Endodermal cell (in vitro differentiated cells): ENCODE measurements at regions not wholly inside any gene's neighbourhood (a gene's known extent, or its start where the extent isn't known, plus 50 kb on each side); places are given as distances from the start of the nearest gene placed in this dataset.

Source experiments
- DNase-seq: peaks from one replicate; pipeline ENCODE4 v3.0.0-alpha.2; 2017
- H3K27ac ChIP-seq: 2 replicates; pipeline ENCODE4 v1.5.1; 2013; ENCODE audit warnings: mild to moderate bottlenecking, low read depth, low read length, moderate library complexity
- H3K27me3 ChIP-seq: 2 replicates; pipeline ENCODE4 v1.6.1; 2013; ENCODE audit warnings: mild to moderate bottlenecking, low read length, moderate library complexity; ENCODE audit not compliant: insufficient read depth, control insufficient read depth, poor library complexity, severe bottlenecking
- H3K36me3 ChIP-seq: 2 replicates; pipeline ENCODE4 v1.7.0; 2013; ENCODE audit warnings: mild to moderate bottlenecking, low read length, moderate library complexity; ENCODE audit not compliant: control insufficient read depth, insufficient read depth
- H3K4me1 ChIP-seq: one replicate; pipeline ENCODE4 v1.7.0; 2013; ENCODE audit warnings: low read length; ENCODE audit not compliant: control insufficient read depth, insufficient read depth
- H3K4me3 ChIP-seq: 2 replicates; pipeline ENCODE4 v1.5.1; 2013; ENCODE audit warnings: mild to moderate bottlenecking, low read length, moderate library complexity
- H3K9ac ChIP-seq: 2 replicates; pipeline ENCODE4 v1.6.1; 2013; ENCODE audit warnings: mild to moderate bottlenecking, low read length, moderate library complexity; ENCODE audit not compliant: poor library complexity, severe bottlenecking; ENCODE audit errors: extremely low read depth
- H3K9me3 ChIP-seq: 2 replicates; pipeline ENCODE4 v1.6.1; 2013; ENCODE audit warnings: mild to moderate bottlenecking, low read length, moderate library complexity; ENCODE audit not compliant: control insufficient read depth
- H3K27ac Mint-ChIP-seq: 2 replicates; pipeline ENCODE4 v1.8.0; 2020; ENCODE audit warnings: mixed read lengths
- H3K27me3 Mint-ChIP-seq: 2 replicates; pipeline ENCODE4 v1.8.0; 2021; ENCODE audit warnings: mild to moderate bottlenecking, mixed read lengths; ENCODE audit not compliant: insufficient read depth
- H3K36me3 Mint-ChIP-seq: 2 replicates; pipeline ENCODE4 v1.8.0; 2020; ENCODE audit warnings: low read depth, mixed read lengths
- H3K4me1 Mint-ChIP-seq: 2 replicates; pipeline ENCODE4 v1.8.0; 2020; ENCODE audit warnings: mixed read lengths
- H3K4me3 Mint-ChIP-seq: 2 replicates; pipeline ENCODE4 v1.8.0; 2020; ENCODE audit warnings: mild to moderate bottlenecking, moderate library complexity, mixed read lengths
- H3K9me3 Mint-ChIP-seq: 2 replicates; pipeline ENCODE4 v1.8.0; 2020; ENCODE audit warnings: mild to moderate bottlenecking, mixed read lengths
- WGBS, 2 experiments: methylation state at CpG; one replicate each; pipeline versions ENCODE4 v1.1.5 to v1.1.7; 2013; ENCODE audit warnings: missing lambda C conversion rate in 2 of 2, mixed read lengths in 1 of 2; ENCODE audit not compliant: insufficient coverage in 1 of 2, insufficient read length in 1 of 2; 5-methylcytosine and 5-hydroxymethylcytosine counted together
- TF ChIP-seq, protein P1 (sequence below): fragments of 200-600 bp; sonication (generic); conservative IDR thresholded peaks from 2 replicates; pipeline ENCODE4 v1.5.0; 2021; ENCODE audit warnings: antibody characterized with exemption, mild to moderate bottlenecking

DNA sequence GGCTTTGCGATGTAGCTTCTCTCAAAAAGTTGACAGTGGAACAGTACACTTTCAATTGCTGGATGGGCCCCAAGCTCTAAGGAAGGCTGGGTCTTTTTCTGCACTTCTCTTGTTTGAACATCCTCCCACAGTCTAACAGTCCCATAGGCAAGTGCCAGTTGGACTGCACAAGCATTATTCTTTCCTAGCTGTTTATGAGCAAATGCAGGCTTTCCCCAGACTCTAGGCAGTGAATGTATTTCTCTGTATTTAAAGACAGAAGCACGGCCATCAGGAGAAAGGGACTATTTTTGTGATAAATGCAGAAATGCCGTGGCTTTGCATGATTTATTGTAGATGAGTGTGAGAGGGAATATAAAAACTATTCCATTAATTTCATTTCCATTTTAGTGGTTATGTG is 539.3 kb upstream of the LMCD1 start:
- Histone ChIP-seq H3K4me3 (no peak overlapping the region), H3K9ac (no peak overlapping the region), H3K36me3 (no peaks in the 10 kb centered on the region), H3K27me3 (no peaks in the 10 kb centered on the region), H3K4me1 (no peaks in the 10 kb centered on the region), H3K9me3 (peaks cover 4% of the 10 kb centered on the region), H3K27ac (no peak overlapping the region)
- no peak for DNase-seq
- H3K27ac Mint-ChIP-seq, result no peak overlapping the region
- H3K4me3 Mint-ChIP-seq, result no peak overlapping the region
- no peaks in the 10 kb centered on the region for H3K4me1 Mint-ChIP-seq
- no peaks in the 10 kb centered on the region for H3K36me3 Mint-ChIP-seq
- no peaks in the 10 kb centered on the region for H3K9me3 Mint-ChIP-seq
- no peaks in the 10 kb centered on the region for H3K27me3 Mint-ChIP-seq
- TF ChIP-seq, protein P1, sequence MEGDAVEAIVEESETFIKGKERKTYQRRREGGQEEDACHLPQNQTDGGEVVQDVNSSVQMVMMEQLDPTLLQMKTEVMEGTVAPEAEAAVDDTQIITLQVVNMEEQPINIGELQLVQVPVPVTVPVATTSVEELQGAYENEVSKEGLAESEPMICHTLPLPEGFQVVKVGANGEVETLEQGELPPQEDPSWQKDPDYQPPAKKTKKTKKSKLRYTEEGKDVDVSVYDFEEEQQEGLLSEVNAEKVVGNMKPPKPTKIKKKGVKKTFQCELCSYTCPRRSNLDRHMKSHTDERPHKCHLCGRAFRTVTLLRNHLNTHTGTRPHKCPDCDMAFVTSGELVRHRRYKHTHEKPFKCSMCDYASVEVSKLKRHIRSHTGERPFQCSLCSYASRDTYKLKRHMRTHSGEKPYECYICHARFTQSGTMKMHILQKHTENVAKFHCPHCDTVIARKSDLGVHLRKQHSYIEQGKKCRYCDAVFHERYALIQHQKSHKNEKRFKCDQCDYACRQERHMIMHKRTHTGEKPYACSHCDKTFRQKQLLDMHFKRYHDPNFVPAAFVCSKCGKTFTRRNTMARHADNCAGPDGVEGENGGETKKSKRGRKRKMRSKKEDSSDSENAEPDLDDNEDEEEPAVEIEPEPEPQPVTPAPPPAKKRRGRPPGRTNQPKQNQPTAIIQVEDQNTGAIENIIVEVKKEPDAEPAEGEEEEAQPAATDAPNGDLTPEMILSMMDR, result no peak
- WGBS, 2 experiments, result 95 to 100% methylated on average over 1 to 3 of the region's 3 CpGs

GRCh38 chr3:7964899-7965298 is 536.7 kb upstream of the LMCD1 start:
- H3K36me3 ChIP-seq, result no peaks in the 10 kb centered on the region
- H3K27me3 Mint-ChIP-seq, result no peaks in the 10 kb centered on the region
- no peaks in the 10 kb centered on the region for H3K27me3 ChIP-seq
- 92 to 100% methylated on average over 1 to 2 of the region's 2 CpGs for WGBS, 2 experiments
- TF ChIP-seq, protein P1, result peak; percentile 70
- H3K27ac ChIP-seq, result no peak overlapping the region
- H3K27ac Mint-ChIP-seq, result no peak overlapping the region
- H3K9ac ChIP-seq, result no peak overlapping the region
- H3K9me3 ChIP-seq, result peaks cover 4% of the 10 kb centered on the region
- no peak for DNase-seq
- no peaks in the 10 kb centered on the region for H3K9me3 Mint-ChIP-seq
- H3K4me1 ChIP-seq, result no peaks in the 10 kb centered on the region
- no peaks in the 10 kb centered on the region for H3K4me1 Mint-ChIP-seq
- H3K4me3 Mint-ChIP-seq, result no peak overlapping the region
- H3K4me3 ChIP-seq, result no peak overlapping the region
- H3K36me3 Mint-ChIP-seq, result no peaks in the 10 kb centered on the region

DNA sequence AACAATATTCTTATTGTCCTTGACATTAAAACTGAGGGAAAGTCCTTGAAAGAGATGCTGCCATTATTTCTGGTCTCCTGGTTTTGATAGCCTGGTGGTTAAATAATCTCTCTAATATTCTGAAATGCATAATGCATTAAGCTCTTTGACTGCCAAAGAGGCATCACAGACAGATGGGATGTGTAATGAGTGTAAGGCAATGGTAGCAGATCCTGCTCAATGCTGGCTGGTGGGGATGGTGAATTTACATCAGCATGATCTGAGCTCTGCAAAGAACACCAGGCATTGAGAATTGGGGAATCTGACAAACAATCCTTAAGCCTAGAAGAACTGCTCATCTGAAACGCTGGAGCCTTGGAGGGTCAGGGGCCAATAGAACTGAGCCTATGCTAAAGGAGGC is 528.6 kb upstream of the LMCD1 start:
- Mint-ChIP-seq H3K27ac (no peak overlapping the region), H3K4me1 (peaks cover 6% of the 10 kb centered on the region), H3K4me3 (no peak overlapping the region), H3K9me3 (no peaks in the 10 kb centered on the region), H3K36me3 (no peaks in the 10 kb centered on the region), H3K27me3 (no peaks in the 10 kb centered on the region)
- Histone ChIP-seq H3K27me3 (no peaks in the 10 kb centered on the region), H3K27ac (no peak overlapping the region), H3K9ac (no peak overlapping the region), H3K4me1 (no peaks in the 10 kb centered on the region), H3K4me3 (no peak overlapping the region), H3K9me3 (no peaks in the 10 kb centered on the region), H3K36me3 (no peaks in the 10 kb centered on the region)
- TF ChIP-seq, protein P1, result no peak
- no peak for DNase-seq
- WGBS, 2 experiments, result 67 to 78% methylated on average over 1 of the region's 1 CpG
